ENCODE measurements at regions not wholly inside any gene's neighbourhood (a gene's known extent, or its start where the extent isn't known, plus 50 kb on each side); places are given as distances from the start of the nearest gene placed in this dataset.
"Not testable (repeated sequence)": the region's sequence is repeated elsewhere in the genome, so short reads cannot be mapped to it uniquely, and the experiment has no call there.

DNA sequence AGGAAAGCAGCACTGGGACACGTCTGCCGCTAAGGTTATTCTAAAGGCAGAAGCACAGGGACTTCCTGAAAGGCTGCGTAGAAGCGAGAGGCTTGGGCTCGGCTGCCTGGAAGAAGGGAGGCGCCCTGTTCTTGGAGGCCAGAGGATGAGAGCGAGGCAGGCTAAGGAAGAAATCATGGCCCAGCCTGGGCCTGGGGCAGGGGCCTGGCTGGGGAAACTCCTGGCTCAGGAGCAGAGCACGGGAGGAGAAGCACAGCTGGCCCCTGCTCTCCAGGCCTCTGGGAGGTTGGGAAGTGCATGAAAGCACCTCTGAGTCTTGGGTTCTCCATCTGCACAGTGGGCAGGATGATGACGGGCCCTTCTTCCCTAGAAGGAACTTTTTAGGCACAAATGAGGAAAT lies 66.0 kb upstream of the SFSWAP start:
- not testable (repeated sequence) for H3K36me3 ChIP-seq (replicated peaks; ENCODE audit: control insufficient read depth, insufficient read depth, low read length); H3K27me3 ChIP-seq (ENCODE audit: control insufficient read depth, insufficient read depth, low read length); H3K4me3 ChIP-seq (ENCODE audit: insufficient read depth, low read depth, low read length)
- peak; percentile 38 for DNase-seq

DNA sequence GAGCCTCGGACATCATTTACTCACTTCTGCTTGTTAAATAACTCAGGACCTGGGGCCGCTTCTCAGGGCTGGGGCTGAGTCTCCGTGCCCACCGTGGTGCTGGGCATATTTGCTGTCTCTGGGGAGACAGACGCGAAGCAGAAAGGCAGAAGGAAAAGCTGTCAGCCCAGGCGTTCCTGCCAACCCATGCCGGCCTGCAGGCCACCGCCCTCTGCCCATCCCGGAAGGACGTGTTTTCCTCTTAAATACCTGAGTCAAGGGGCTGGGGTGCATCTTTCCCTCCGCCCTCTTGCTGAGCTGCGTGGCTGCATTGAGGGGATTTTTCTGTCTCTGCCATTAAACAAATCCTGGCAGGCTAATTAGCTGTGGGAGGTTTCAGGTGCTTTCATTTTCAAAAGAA lies 65.3 kb upstream of the SFSWAP start:
- H3K27me3 ChIP-seq (ENCODE audit: control insufficient read depth, insufficient read depth, low read length); H3K36me3 ChIP-seq (replicated peaks; ENCODE audit: control insufficient read depth, insufficient read depth, low read length); DNase-seq: not testable (repeated sequence)

DNA sequence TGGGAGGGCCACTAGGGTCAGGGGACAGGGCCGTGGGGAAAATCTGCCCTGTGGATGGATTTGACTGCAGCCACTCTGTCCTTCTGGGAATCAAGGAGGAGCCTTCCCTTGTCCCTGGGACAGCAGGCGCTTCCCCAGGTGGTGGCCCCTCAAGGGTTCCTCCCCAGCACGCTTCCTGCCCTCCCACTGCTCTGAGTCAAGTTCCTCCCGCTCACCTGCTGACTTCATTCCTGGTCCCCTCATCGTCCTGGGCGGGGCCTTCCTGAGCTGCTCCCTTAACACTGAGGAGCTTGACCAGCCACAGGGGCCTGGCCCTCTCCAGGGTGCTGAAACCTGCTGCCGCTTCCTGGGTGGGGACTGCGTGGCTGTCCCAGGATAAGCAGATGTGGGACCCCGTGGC lies 64.4 kb upstream of the SFSWAP start:
- DNase-seq, result peak; percentile 56
- not testable (repeated sequence) for H3K36me3 ChIP-seq (replicated peaks; ENCODE audit: control insufficient read depth, insufficient read depth, low read length); H3K4me3 ChIP-seq (ENCODE audit: insufficient read depth, low read depth, low read length); H3K27me3 ChIP-seq (ENCODE audit: control insufficient read depth, insufficient read depth, low read length)

More for the DNA sequence above, 65.3 kb upstream of the SFSWAP start:
- not testable (repeated sequence) for H3K4me3 ChIP-seq (ENCODE audit: insufficient read depth, low read depth, low read length)

DNA sequence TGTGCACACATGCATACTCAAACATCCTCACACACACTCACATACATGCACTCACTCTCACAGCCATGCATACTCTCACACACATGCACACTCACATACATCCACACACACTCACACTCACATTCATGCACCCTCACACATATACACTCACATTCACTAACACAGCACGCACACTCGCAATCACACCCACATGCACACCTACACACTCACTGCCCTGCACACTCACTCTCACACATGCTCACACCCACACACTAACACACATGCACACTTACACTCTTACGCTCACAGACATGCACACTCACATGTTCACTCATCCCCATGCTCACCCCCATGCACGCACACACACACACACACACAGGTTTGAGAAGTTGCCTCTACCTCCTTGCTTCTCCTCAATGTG lies 63.2 kb upstream of the SFSWAP start:
- H3K4me3 ChIP-seq (ENCODE audit: insufficient read depth, low read depth, low read length), result no peak overlapping the region
- no peaks in the 10 kb centered on the region for H3K27me3 ChIP-seq (ENCODE audit: control insufficient read depth, insufficient read depth, low read length)
- H3K36me3 ChIP-seq (replicated peaks; ENCODE audit: control insufficient read depth, insufficient read depth, low read length), result no peaks in the 10 kb centered on the region
- DNase-seq, result no peak

DNA sequence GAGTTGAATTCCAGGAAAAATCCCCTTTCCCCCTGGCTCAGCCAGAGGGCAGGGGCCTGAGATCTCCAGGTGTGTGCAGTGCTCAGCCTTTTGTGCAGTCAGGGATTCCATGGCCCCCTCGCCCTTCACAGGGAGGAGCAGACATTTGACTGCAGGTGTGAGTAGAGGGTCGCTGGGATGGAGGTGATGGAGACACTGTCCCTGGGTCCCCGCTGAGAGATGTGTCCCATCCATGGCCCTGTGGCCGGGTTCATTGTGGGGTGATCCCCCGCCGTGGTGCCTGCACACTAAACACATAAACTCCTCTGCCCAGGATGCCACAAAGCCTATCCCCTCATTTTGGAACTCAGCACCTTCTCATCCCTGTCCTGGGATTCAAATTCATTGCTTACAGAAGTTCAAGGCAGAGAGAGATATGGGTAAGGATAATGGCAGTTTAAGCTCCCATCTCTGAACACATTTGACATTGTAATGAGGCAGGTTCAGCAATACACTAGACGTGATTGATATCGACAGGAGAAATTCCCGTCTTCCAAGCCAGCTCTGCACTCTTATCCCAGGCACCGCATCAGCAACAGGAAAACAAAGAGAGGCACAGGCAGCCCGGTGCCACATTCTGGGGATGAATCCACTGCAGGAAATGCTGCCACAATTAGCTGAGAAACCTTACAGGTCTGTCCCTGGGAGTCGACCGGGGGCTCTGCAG lies 55.3 kb upstream of the SFSWAP start:
- not testable (repeated sequence) for H3K4me3 ChIP-seq (ENCODE audit: insufficient read depth, low read depth, low read length); H3K27me3 ChIP-seq (ENCODE audit: control insufficient read depth, insufficient read depth, low read length); DNase-seq; H3K36me3 ChIP-seq (replicated peaks; ENCODE audit: control insufficient read depth, insufficient read depth, low read length)

DNA sequence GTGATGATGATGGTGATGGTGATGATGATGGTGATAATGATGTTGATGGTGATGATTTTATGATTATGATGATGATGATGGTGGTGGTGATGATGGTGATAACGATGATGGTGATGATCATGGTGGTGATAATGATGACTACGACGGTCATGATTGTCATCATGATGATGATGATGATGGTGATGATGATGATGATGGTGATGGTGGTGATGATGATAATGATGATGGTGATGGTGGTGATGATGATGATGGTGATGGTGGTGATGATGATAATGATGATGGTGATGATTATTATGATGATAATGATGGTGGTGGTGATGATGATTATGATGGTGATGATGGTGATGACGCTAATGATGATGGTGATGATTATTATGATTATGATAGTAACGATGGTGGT lies 54.1 kb upstream of the SFSWAP start:
- not testable (repeated sequence) for H3K27me3 ChIP-seq (ENCODE audit: control insufficient read depth, insufficient read depth, low read length); H3K4me3 ChIP-seq (ENCODE audit: insufficient read depth, low read depth, low read length); H3K36me3 ChIP-seq (replicated peaks; ENCODE audit: control insufficient read depth, insufficient read depth, low read length); DNase-seq

DNA sequence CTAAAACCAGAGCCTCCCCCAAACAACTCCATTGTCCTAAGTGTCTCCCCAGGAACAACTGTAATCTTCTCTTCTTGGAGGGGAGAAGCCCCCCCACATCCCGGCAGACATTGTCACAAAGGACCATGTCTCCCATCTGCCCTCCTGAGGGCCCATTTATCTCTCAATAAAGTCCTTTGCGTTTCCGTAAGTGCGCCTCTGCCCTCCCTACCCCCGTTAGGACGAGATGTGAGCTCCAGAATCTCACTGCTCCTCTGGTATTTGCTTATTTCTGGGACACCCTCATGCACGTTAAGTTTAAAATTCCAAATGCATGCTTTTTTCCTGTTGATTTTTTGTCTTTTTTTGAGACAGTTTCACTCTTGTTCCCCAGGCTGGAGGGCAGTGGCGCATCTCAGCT lies 52.3 kb upstream of the SFSWAP start:
- not testable (repeated sequence) for DNase-seq; H3K27me3 ChIP-seq (ENCODE audit: control insufficient read depth, insufficient read depth, low read length); H3K4me3 ChIP-seq (ENCODE audit: insufficient read depth, low read depth, low read length)

DNA sequence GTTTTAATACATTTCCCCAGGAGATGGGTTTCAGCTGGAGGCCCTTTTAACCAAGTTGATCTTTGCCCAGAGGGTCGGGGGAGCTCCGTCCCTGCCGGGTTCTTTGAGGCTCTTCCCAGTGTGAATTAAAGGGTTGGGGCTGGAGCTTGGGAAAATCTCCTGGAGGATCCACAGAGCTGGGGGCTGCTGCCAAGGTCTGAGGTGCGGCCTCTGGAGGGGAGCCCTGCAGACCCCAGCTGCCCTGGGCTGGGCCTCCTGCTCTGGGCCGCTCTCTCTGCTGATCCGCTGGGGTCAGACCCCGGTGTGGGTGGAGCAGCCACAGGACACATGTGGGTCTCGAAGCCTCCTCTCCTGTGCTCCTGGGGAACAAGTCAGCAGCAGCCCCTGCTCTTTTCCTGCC lies 51.4 kb upstream of the SFSWAP start:
- H3K4me3 ChIP-seq (ENCODE audit: insufficient read depth, low read depth, low read length); DNase-seq; H3K36me3 ChIP-seq (replicated peaks; ENCODE audit: control insufficient read depth, insufficient read depth, low read length); H3K27me3 ChIP-seq (ENCODE audit: control insufficient read depth, insufficient read depth, low read length): not testable (repeated sequence)

More for the DNA sequence above, 52.3 kb upstream of the SFSWAP start:
- not testable (repeated sequence) for H3K36me3 ChIP-seq (replicated peaks; ENCODE audit: control insufficient read depth, insufficient read depth, low read length)

DNA sequence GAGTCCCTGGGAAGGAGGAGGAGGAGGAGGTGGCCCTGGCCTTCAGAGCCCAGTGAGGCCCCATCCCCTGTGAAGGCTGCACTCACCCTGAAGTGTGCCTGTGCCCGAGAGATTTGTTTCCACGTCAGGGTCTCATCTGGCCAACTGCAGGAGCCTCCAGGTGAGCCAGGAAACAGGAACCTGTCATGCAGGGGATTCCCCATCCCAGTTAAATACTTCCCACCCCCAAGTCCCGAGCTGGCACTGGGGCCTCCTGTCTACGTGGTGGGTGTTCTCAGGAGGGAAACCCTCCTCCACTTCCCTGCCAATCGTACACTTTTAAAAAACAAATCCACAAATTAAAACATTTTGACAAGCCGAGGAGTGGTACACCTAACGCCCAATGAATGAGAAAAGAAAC lies 50.9 kb upstream of the SFSWAP start:
- not testable (repeated sequence) for H3K36me3 ChIP-seq (replicated peaks; ENCODE audit: control insufficient read depth, insufficient read depth, low read length); DNase-seq; H3K27me3 ChIP-seq (ENCODE audit: control insufficient read depth, insufficient read depth, low read length); H3K4me3 ChIP-seq (ENCODE audit: insufficient read depth, low read depth, low read length)

DNA sequence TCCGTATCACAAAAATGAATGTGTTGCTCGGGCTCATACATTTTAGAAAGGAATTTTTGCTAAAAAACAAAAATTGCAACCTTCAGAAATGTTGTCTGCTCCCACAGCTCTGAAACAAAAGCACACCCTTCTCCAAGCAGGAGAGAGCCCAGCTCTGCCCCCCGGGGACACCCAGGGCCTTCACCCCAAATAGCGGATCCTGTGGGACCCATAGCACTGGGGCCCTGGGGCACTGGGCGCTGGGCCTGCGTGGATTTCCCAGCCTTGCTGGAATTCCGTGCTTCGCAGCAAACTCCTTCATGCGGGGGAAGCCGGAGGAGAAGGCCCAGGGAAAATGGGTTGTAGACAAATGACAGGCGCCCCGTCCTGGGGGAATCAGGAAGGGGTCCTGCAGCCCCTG lies 50.5 kb upstream of the SFSWAP start:
- DNase-seq; H3K4me3 ChIP-seq (ENCODE audit: insufficient read depth, low read depth, low read length); H3K27me3 ChIP-seq (ENCODE audit: control insufficient read depth, insufficient read depth, low read length); H3K36me3 ChIP-seq (replicated peaks; ENCODE audit: control insufficient read depth, insufficient read depth, low read length): not testable (repeated sequence)

Data from H7 (cell line).